Activated CD4-positive, CD25-positive, alpha-beta regulatory T cell treated with anti-CD3 and anti-CD28 coated beads, Interleukin-2, amount 50 U/mL, for 72 hours (primary cell): ENCODE measurements at regions not wholly inside any gene's neighbourhood (a gene's known extent, or its start where the extent isn't known, plus 50 kb on each side); places are given as distances from the start of the nearest gene placed in this dataset.

Source experiments
- DNase-seq: peaks from one replicate; pipeline ENCODE4 v3.0.0; 2021

DNA sequence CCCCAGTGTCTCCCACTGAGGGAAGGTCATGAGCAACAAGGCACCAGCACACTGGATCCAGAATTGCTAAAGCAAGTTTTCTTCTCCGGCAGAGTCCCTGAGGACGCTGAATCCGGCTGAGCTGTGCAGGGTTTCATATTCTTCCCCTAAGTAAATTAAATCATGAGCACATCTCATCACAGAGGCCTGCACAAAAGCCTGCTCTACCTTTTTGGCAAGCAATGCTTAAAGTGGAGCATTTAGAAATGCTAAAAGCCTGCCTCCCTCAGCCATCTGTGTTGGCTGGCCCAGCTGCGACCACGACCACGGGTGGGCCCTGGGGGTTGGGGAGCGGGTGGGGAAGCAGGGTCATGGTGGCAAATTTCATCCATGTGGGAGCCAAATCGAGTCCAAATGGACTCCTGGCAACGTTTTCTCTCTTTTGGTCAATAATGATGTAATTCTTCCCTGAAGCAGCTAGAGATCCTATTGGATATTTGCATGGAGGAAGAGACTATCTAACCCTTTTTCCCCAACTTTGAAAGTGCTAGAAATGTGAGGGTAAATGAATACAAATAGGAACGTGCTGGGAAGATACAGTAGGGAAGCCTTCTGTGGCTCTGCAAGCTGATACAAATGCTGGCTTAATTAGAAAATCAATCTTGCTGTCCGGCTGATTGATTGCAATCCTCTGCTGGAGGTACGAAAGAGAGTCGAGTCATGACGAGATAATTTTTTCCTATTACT is 532.8 kb upstream of the TBL1XR1 start:
- DNase-seq = no peak

- no peak for DNase-seq
These were observed 533.5 kb upstream of the TBL1XR1 start for GRCh38 chr3:177730814-177731213.

- no peak for DNase-seq
These were observed 534.5 kb upstream of the TBL1XR1 start for GRCh38 chr3:177731644-177732268.

DNA sequence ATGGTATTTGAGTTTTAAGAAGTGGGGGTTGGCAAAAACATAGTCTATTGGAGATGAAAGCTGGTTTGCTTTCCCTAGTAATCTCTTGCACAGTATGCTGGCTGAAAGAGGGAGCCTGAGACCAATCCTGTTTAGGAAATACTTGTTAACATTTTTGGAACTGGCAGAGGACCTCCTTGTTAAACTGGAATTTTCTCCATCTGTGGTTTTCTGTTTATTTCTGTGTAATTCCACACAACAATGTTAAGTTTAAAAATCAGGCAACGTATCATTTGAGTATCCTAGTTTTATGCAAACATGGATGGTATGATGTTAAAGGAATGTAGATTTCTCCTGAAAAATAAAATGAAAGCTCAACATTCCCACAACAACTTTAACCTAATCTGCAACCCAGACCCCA is 536.0 kb upstream of the TBL1XR1 start:
- no peak for DNase-seq

GRCh38 chr3:177733936-177734335 is 536.7 kb upstream of the TBL1XR1 start:
- no peak for DNase-seq

- no peak for DNase-seq
These were observed 538.1 kb upstream of the TBL1XR1 start for GRCh38 chr3:177735431-177735830.

DNA sequence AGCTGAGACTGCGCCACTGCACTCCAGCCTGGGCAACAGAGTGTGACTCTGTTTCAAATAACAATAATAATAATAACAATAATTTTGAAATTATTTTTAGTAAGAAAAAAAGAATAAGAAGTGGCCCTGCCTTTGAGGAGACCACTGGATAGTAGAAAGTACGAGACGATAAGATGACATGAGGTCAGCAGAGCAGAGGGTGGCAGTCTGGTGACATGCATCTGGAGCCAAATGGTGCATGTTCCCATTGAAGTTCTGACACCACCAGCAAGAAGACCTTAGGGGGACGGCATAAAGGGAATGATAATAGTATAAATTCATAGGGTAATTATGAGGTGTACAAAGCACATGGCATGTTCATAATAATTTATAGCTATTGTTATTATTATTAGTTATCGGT is 542.2 kb upstream of the TBL1XR1 start:
- no peak for DNase-seq

DNA sequence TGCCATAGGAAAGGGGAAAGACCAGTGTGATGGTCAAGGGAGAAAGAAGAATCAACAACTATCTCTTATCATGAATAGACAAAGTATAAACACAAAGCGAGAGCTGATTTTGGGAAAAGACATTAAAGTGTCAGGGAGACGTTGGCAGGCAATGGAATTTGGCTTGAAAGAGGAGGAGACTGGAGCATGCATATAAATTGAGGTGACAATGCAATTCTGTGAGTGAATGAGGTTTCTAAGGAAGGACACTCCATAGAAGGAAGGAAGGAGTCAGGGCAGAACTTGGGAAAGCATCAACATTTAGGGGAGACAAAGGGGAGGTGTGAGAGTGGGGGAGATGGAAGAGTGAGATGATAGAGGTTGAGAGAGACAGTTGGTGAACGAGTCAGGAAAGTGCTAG is 543.0 kb upstream of the TBL1XR1 start:
- DNase-seq = no peak

DNA sequence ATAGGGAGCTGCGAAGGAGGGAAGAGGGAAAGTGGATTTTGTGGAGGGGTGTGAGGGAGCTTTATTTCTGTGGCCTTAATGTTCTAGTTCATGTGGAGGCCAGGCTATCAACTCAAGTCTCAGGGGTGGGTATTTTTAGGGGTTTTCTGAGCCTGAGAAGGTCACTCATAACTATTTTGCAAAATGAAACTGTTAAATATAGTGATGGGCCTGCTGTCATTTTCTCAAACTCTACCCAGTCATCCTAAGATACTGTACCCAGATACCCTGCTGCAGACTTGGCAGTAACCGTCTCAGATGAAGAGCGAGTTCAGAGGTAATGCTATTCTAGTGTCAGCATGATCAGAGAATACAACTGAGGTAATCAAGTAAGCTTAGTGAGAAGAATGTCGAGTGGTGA is 545.0 kb upstream of the TBL1XR1 start:
- DNase-seq = no peak

GRCh38 chr3:177743173-177743890 is 546.0 kb upstream of the TBL1XR1 start:
- no peak for DNase-seq

- DNase-seq = no peak
These were observed 547.8 kb upstream of the TBL1XR1 start for GRCh38 chr3:177744873-177745606.

DNA sequence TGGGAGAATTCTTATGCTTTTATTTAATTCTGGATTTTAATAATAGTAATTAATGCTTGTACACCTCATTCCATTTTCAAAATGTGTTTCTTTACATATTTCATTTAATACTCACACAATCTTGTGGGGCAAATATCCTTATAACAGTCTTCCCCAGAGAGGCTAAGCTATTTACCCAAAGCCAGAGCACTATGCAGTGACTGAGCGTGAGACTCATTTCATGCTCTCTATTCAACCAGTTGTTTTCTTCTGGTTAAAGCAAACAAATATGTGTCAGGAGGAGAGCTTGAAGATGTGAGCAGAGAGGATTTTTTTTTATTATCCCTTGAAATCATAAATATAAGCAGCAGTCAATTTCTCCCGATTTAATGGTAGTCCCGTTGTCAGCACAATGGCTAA is 548.3 kb upstream of the TBL1XR1 start:
- DNase-seq = no peak

GRCh38 chr3:177746337-177746933 is 549.2 kb upstream of the TBL1XR1 start:
- DNase-seq = no peak

DNA sequence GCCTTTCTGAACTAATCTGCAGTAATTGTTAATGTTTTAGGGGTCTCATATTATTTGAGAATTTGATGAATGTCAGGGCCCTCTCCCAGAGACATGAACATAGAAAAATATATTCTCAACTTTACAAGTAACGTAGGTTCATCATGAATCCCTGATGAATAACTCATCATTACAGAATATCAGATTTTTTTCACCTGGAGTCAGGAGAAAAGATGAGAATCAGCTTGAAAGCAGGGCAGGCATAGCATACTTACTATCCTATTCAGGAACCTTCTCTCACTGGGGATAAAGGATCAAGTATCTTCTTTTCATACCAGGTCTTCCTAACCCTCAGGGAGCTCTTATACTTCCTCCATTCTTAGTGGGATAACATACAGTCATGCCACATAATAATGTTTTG is 552.6 kb upstream of the TBL1XR1 start:
- DNase-seq = no peak

DNA sequence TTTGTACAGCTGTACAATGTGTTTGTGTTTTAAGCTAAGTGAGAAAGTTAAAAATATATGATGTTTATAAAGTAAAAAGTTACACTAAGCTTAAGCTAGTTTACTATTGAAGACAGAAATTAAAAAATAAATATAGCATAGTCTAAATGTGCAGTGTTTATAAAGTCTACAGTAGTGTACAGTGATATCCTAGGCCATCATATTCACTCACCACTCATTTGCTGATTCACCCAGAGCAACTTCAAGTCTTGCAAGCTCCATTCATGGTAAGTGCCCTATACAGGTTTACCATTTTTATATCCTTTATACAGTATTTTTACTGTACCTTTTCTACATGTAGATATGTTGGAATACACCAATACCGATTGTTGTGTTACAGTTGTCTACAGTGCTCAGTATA is 553.2 kb upstream of the TBL1XR1 start:
- no peak for DNase-seq

- no peak for DNase-seq
These were observed 554.5 kb upstream of the TBL1XR1 start for GRCh38 chr3:177751770-177752169.

- no peak for DNase-seq
These were observed 555.5 kb upstream of the TBL1XR1 start for GRCh38 chr3:177752831-177753230.

DNA sequence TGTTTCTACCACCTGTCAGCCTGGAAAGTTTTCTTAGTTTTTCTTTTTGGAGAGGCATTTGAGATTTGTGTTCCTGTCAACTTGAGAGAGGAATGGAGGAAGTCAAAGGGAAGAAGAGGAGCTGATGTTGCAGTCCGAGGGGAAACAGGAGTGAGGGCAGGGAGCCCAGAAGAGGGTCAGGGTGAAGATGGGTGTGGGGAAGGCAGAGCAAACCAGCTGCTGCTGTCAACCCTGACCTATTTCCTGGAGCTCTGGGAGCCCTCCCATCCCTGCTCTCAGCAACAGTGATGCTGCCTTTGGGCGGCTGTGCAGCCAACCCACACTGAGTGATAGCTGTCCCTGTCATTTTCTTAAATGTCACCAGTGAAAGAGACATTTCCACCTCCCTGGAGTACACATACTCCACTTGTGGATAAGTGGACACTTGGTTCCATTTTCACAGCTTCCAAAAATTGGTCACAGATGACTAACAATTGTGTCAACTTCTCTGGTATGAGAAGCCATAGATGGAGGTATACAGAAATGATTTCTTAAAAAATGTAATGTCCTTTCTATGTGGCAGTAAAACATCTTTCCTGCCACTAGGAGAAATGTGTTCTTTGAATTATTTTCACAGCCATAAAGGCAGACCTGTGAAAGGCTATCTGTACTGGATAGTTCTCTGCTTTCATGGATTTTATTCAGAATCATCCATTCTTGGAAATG is 556.3 kb upstream of the TBL1XR1 start:
- DNase-seq = no peak

DNA sequence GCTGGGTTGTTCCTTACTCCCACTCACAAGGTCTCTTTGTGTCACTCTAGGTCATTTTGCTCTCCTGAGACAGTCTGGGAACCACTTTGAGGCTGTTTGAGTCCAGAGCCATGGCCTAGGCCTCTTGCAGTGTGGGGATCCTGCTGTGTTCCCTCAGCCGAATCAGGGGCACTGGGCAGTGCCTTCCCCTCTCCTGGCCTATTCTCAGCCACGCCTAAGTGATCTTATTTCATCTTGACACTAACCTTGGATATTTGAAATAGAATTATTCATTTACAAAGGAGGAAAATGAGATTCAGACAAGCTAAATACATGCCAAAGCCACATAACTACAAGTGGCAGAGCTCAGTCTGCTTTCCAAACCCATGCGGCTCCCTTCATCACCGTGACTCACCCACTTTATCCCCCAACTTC is 557.2 kb upstream of the TBL1XR1 start:
- DNase-seq = no peak

- DNase-seq = no peak
These were observed 560.8 kb upstream of the TBL1XR1 start for GRCh38 chr3:177758126-177758525.

- no peak for DNase-seq
These were observed 563.5 kb upstream of the TBL1XR1 start for GRCh38 chr3:177760803-177761202.

- DNase-seq = no peak
These were observed 567.2 kb upstream of the TBL1XR1 start for GRCh38 chr3:177764377-177764912.
